AG04449 (cell line): ENCODE measurements at regions not wholly inside any gene's neighbourhood (a gene's known extent, or its start where the extent isn't known, plus 50 kb on each side); places are given as distances from the start of the nearest gene placed in this dataset.

Experiments used
- CTCF ChIA-PET: fragments of 350-600 bp; formaldehyde crosslinking; extraction: SDS; loops from one replicate; lab custom pipeline; 2021; ENCODE audit warnings: antibody characterized with exemption; lab: Yijun Ruan, JAX
- POLR2A ChIA-PET: fragments of 400-600, 350-600 bp; formaldehyde crosslinking; extraction: SDS; loops from one replicate; lab custom pipeline; 2020; ENCODE audit warnings: antibody characterized with exemption, inconsistent platforms; lab: Yijun Ruan, JAX
- DNase-seq: peaks from one replicate; pipeline ENCODE4 v3.0.0-alpha.2; 2010; ENCODE audit warnings: low read depth, low spot score
- H3K4me3 ChIP-seq: 2 replicates; pipeline ENCODE4 v1.5.1; 2011; ENCODE audit warnings: low read depth, mild to moderate bottlenecking, control low read depth, low read length
- CTCF ChIP-seq: IDR thresholded peaks from one replicate; pipeline ENCODE4 v1.5.1; 2011; ENCODE audit warnings: mild to moderate bottlenecking, moderate library complexity, low read length, control low read depth, inconsistent platforms; ENCODE audit not compliant: insufficient read depth; ENCODE audit errors: missing control alignments

DNA sequence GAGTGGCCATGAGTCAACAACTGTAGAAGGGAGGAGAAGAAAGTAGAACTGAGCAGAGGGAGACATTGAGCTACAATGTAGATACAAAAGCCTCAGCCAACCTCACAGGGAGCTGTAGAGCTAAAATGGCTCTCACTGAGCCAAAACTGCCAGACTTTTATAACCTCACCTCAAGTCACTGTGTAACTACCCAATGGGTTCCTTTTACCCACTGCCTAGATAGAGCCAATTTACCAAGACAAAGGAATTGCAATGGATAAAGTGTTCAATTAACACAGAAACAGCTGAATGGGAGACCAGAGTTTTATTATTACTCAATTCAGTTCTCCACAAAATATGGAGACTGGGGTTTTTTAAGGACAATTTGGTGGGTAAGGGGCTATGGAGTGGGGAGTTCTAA is 938.9 kb upstream of the GRIA3 start:
- H3K4me3 ChIP-seq, result no peak overlapping the region
- TF ChIP-seq CTCF, result no peak
- POLR2A ChIA-PET, result no interaction called here
- DNase-seq, result no peak
- CTCF ChIA-PET, result no interaction called here

GRCh38 chrX:122245943-122246342 is 938.1 kb upstream of the GRIA3 start:
- ChIA-PET POLR2A (no interaction called here), CTCF (no interaction called here)
- no peak for DNase-seq
- H3K4me3 ChIP-seq, result no peak overlapping the region
- no peak for TF ChIP-seq CTCF

- DNase-seq, result no peak
- no peak overlapping the region for H3K4me3 ChIP-seq
- no peak for TF ChIP-seq CTCF
- CTCF ChIA-PET, result no interaction called here
- POLR2A ChIA-PET, result no interaction called here
Measured at GRCh38 chrX:122246937-122247336, 937.1 kb upstream of the GRIA3 start.

DNA sequence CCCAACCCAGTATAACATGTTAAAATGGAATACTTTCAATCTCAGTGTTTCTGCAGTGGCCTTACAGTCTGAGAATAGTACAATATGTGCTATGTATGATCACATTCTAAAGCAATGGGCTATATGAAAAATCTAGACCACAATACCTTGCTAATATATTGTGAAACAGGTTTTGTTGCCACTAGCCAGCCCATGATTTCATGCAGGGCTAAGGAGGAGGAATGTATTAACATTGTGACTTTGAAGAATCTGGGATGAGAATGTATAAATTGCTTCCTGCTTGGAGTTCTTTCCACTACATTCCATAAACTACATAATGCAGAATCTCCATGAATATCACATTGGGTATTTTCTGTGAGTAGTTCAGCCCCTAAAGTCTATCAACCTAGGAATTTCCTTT is 935.4 kb upstream of the GRIA3 start:
- H3K4me3 ChIP-seq, result no peak overlapping the region
- no peak for TF ChIP-seq CTCF
- no peak for DNase-seq
- POLR2A ChIA-PET, result no interaction called here
- CTCF ChIA-PET, result no interaction called here

DNA sequence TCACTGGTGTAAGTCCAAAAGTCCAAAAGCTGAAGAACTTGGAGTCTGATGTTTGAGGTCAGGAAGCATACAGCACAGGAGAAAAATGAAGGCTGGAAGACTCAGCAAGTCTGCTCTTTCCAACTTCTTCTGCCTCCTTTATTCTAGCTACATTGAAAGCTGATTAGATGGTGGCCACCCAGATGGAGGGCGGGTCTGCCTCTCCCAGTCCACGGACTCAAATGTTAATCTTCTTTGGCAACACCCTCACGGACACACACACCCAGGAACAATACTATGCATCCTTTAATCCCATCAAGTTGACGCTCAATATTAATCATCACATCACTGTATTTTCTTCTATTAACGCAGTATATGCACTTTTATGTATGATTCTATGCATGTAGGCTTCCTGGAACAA is 931.6 kb upstream of the GRIA3 start:
- no peak overlapping the region for H3K4me3 ChIP-seq
- DNase-seq, result no peak
- ChIA-PET CTCF (no interaction called here), POLR2A (no interaction called here)
- TF ChIP-seq CTCF, result no peak

GRCh38 chrX:122268353-122268752 is 915.7 kb upstream of the GRIA3 start:
- ChIA-PET POLR2A (no interaction called here), CTCF (no interaction called here)
- DNase-seq, result no peak
- H3K4me3 ChIP-seq, result no peak overlapping the region
- no peak for TF ChIP-seq CTCF
